Endodermal cell (in vitro differentiated cells): ENCODE measurements at regions not wholly inside any gene's neighbourhood (a gene's known extent, or its start where the extent isn't known, plus 50 kb on each side); places are given as distances from the start of the nearest gene placed in this dataset.
A peak's percentile ranks its signal among the peaks of the same experiment; 100 is the strongest.

Source experiments
- DNase-seq: peaks from one replicate; pipeline ENCODE4 v3.0.0-alpha.2; 2017
- H3K27ac ChIP-seq: 2 replicates; pipeline ENCODE4 v1.5.1; 2013; ENCODE audit warnings: mild to moderate bottlenecking, low read depth, low read length, moderate library complexity
- H3K27me3 ChIP-seq: 2 replicates; pipeline ENCODE4 v1.6.1; 2013; ENCODE audit warnings: mild to moderate bottlenecking, low read length, moderate library complexity; ENCODE audit not compliant: insufficient read depth, control insufficient read depth, poor library complexity, severe bottlenecking
- H3K36me3 ChIP-seq: 2 replicates; pipeline ENCODE4 v1.7.0; 2013; ENCODE audit warnings: mild to moderate bottlenecking, low read length, moderate library complexity; ENCODE audit not compliant: control insufficient read depth, insufficient read depth
- H3K4me1 ChIP-seq: one replicate; pipeline ENCODE4 v1.7.0; 2013; ENCODE audit warnings: low read length; ENCODE audit not compliant: control insufficient read depth, insufficient read depth
- H3K4me3 ChIP-seq: 2 replicates; pipeline ENCODE4 v1.5.1; 2013; ENCODE audit warnings: mild to moderate bottlenecking, low read length, moderate library complexity
- H3K9ac ChIP-seq: 2 replicates; pipeline ENCODE4 v1.6.1; 2013; ENCODE audit warnings: mild to moderate bottlenecking, low read length, moderate library complexity; ENCODE audit not compliant: poor library complexity, severe bottlenecking; ENCODE audit errors: extremely low read depth
- H3K9me3 ChIP-seq: 2 replicates; pipeline ENCODE4 v1.6.1; 2013; ENCODE audit warnings: mild to moderate bottlenecking, low read length, moderate library complexity; ENCODE audit not compliant: control insufficient read depth
- H3K27ac Mint-ChIP-seq: 2 replicates; pipeline ENCODE4 v1.8.0; 2020; ENCODE audit warnings: mixed read lengths
- H3K27me3 Mint-ChIP-seq: 2 replicates; pipeline ENCODE4 v1.8.0; 2021; ENCODE audit warnings: mild to moderate bottlenecking, mixed read lengths; ENCODE audit not compliant: insufficient read depth
- H3K36me3 Mint-ChIP-seq: 2 replicates; pipeline ENCODE4 v1.8.0; 2020; ENCODE audit warnings: low read depth, mixed read lengths
- H3K4me1 Mint-ChIP-seq: 2 replicates; pipeline ENCODE4 v1.8.0; 2020; ENCODE audit warnings: mixed read lengths
- H3K4me3 Mint-ChIP-seq: 2 replicates; pipeline ENCODE4 v1.8.0; 2020; ENCODE audit warnings: mild to moderate bottlenecking, moderate library complexity, mixed read lengths
- H3K9me3 Mint-ChIP-seq: 2 replicates; pipeline ENCODE4 v1.8.0; 2020; ENCODE audit warnings: mild to moderate bottlenecking, mixed read lengths
- WGBS, 2 experiments: methylation state at CpG; one replicate each; pipeline versions ENCODE4 v1.1.5 to v1.1.7; 2013; ENCODE audit warnings: missing lambda C conversion rate in 2 of 2, mixed read lengths in 1 of 2; ENCODE audit not compliant: insufficient coverage in 1 of 2, insufficient read length in 1 of 2; 5-methylcytosine and 5-hydroxymethylcytosine counted together
- TF ChIP-seq, protein P1 (sequence below): fragments of 200-600 bp; sonication (generic); conservative IDR thresholded peaks from 2 replicates; pipeline ENCODE4 v1.5.0; 2021; ENCODE audit warnings: antibody characterized with exemption, mild to moderate bottlenecking

DNA sequence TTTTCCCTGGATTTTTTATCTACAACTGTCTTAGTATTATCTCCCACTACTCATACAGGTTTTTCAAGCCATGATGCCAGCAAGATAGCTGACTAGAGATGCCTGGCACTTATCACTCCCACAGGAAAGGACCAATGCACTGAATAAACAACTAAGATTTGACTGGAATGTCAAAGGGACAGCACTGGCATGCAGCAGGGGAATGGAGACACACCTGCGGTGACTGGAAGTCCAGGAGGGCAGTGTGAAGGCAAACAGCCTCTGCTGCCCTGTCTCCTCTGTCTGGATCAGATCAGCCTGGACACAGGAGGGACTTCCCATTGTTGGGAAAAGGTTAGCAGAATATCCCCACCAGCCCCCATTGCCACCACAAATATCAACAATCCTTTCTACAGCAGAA, 85.1 kb downstream of the TMEM237 start:
- Histone ChIP-seq H3K36me3 (no peaks in the 10 kb centered on the region), H3K4me1 (no peaks in the 10 kb centered on the region), H3K27me3 (no peaks in the 10 kb centered on the region), H3K4me3 (no peak overlapping the region), H3K9me3 (no peaks in the 10 kb centered on the region), H3K9ac (no peak overlapping the region), H3K27ac (no peak overlapping the region)
- no peak overlapping the region for H3K27ac Mint-ChIP-seq
- H3K4me1 Mint-ChIP-seq: peaks cover 5% of the 10 kb centered on the region
- 89% methylated on average over 1 of the region's 1 CpG; no CpG with 5 or more reads in 1 of the 2 experiments for WGBS, 2 experiments
- H3K9me3 Mint-ChIP-seq: peaks cover 2% of the 10 kb centered on the region
- TF ChIP-seq, protein P1, sequence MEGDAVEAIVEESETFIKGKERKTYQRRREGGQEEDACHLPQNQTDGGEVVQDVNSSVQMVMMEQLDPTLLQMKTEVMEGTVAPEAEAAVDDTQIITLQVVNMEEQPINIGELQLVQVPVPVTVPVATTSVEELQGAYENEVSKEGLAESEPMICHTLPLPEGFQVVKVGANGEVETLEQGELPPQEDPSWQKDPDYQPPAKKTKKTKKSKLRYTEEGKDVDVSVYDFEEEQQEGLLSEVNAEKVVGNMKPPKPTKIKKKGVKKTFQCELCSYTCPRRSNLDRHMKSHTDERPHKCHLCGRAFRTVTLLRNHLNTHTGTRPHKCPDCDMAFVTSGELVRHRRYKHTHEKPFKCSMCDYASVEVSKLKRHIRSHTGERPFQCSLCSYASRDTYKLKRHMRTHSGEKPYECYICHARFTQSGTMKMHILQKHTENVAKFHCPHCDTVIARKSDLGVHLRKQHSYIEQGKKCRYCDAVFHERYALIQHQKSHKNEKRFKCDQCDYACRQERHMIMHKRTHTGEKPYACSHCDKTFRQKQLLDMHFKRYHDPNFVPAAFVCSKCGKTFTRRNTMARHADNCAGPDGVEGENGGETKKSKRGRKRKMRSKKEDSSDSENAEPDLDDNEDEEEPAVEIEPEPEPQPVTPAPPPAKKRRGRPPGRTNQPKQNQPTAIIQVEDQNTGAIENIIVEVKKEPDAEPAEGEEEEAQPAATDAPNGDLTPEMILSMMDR: no peak
- DNase-seq: peak; percentile 65
- H3K27me3 Mint-ChIP-seq: no peaks in the 10 kb centered on the region
- H3K36me3 Mint-ChIP-seq: no peaks in the 10 kb centered on the region
- no peak overlapping the region for H3K4me3 Mint-ChIP-seq

DNA sequence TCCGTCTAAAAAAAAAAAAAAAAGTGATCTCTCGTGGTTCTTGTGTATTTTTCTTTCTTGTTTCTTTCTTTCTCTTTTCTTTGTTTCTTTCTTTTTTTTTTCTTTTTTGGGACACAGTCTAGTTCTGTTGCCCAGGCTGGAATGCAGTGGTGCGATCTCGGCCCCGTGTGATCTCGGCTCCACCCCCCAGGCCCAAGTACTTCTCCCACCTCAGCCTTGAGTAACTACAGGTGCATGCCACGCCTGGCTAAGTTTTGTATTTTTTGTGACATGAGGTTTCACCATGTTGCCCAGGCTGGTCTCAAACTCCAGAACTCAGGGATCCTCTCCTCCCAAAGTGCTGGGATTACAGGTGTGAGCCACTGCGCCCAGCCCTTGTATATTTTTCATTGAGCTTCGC, 91.4 kb downstream of the TMEM237 start:
- DNase-seq: no peak
- no peak overlapping the region for H3K27ac Mint-ChIP-seq
- Histone ChIP-seq H3K9ac (no peak overlapping the region), H3K27me3 (no peaks in the 10 kb centered on the region), H3K36me3 (no peaks in the 10 kb centered on the region), H3K9me3 (no peaks in the 10 kb centered on the region), H3K4me1 (no peaks in the 10 kb centered on the region), H3K27ac (no peak overlapping the region), H3K4me3 (no peak overlapping the region)
- H3K27me3 Mint-ChIP-seq: no peaks in the 10 kb centered on the region
- 79 to 89% methylated on average over 3 to 9 of the region's 9 CpGs for WGBS, 2 experiments
- no peaks in the 10 kb centered on the region for H3K36me3 Mint-ChIP-seq
- no peaks in the 10 kb centered on the region for H3K9me3 Mint-ChIP-seq
- H3K4me3 Mint-ChIP-seq: no peak overlapping the region
- TF ChIP-seq, protein P1: no peak
- no peaks in the 10 kb centered on the region for H3K4me1 Mint-ChIP-seq

DNA sequence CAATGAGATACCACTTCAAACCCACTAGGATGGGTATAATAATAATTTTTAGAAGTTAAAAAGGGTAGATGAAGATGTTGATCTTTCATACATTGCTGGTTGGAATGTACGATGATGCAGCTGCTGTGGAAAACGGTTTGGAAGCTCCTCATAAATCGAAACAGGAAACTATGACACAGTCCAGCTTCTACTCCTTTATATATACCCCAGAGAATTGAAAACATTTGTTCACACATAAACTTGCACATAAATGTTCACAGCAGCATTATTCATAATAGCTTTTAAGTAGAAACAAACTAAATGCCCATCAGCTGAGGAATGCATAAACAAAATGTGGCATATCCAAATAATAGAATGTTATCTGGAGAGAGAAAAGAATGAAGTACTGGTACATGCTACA, 95.0 kb downstream of the STRADB start:
- Histone ChIP-seq H3K9me3 (no peaks in the 10 kb centered on the region), H3K4me3 (no peak overlapping the region), H3K27ac (no peak overlapping the region), H3K27me3 (no peaks in the 10 kb centered on the region), H3K36me3 (no peaks in the 10 kb centered on the region), H3K4me1 (no peaks in the 10 kb centered on the region), H3K9ac (no peak overlapping the region)
- DNase-seq: no peak
- Mint-ChIP-seq H3K36me3 (no peaks in the 10 kb centered on the region), H3K4me3 (no peak overlapping the region), H3K4me1 (no peaks in the 10 kb centered on the region), H3K27me3 (no peaks in the 10 kb centered on the region), H3K9me3 (no peaks in the 10 kb centered on the region), H3K27ac (no peak overlapping the region)
- 91 to 100% methylated on average over 2 to 3 of the region's 3 CpGs for WGBS, 2 experiments
- TF ChIP-seq, protein P1: no peak
